GM13976 (cell line): ENCODE measurements at regions not wholly inside any gene's neighbourhood (a gene's known extent, or its start where the extent isn't known, plus 50 kb on each side); places are given as distances from the start of the nearest gene placed in this dataset.

Source experiments
- DNase-seq: peaks from one replicate; pipeline ENCODE4 v3.0.0; 2012; ENCODE audit warnings: low spot score
- in situ Hi-C: fragments of 300-500 bp; cut with MboI; formaldehyde crosslinking; loops from one replicate; pipeline ENCODE4 v1.12.0; 2022; ENCODE audit warnings: low sequenced_read_pairs, mixed read lengths, inconsistent platforms; ENCODE audit not compliant: unreplicated experiment
- TF ChIP-seq, protein P1 (sequence below): IDR thresholded peaks from 2 replicates; pipeline ENCODE4 v1.5.1; 2012; ENCODE audit warnings: borderline replicate concordance, mild to moderate bottlenecking; ENCODE audit not compliant: insufficient read depth; ENCODE audit errors: extremely low read depth, missing control alignments, control extremely low read depth

GRCh38 chr3:193857996-193858395, 265.0 kb downstream of the OPA1 start:
- in situ Hi-C loops = no loop called here
- TF ChIP-seq, protein P1, sequence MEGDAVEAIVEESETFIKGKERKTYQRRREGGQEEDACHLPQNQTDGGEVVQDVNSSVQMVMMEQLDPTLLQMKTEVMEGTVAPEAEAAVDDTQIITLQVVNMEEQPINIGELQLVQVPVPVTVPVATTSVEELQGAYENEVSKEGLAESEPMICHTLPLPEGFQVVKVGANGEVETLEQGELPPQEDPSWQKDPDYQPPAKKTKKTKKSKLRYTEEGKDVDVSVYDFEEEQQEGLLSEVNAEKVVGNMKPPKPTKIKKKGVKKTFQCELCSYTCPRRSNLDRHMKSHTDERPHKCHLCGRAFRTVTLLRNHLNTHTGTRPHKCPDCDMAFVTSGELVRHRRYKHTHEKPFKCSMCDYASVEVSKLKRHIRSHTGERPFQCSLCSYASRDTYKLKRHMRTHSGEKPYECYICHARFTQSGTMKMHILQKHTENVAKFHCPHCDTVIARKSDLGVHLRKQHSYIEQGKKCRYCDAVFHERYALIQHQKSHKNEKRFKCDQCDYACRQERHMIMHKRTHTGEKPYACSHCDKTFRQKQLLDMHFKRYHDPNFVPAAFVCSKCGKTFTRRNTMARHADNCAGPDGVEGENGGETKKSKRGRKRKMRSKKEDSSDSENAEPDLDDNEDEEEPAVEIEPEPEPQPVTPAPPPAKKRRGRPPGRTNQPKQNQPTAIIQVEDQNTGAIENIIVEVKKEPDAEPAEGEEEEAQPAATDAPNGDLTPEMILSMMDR = no peak
- DNase-seq = no peak

GRCh38 chr3:193859195-193859594, 266.2 kb downstream of the OPA1 start:
- in situ Hi-C loops = no loop called here
- no peak for DNase-seq
- TF ChIP-seq, protein P1 = no peak

DNA sequence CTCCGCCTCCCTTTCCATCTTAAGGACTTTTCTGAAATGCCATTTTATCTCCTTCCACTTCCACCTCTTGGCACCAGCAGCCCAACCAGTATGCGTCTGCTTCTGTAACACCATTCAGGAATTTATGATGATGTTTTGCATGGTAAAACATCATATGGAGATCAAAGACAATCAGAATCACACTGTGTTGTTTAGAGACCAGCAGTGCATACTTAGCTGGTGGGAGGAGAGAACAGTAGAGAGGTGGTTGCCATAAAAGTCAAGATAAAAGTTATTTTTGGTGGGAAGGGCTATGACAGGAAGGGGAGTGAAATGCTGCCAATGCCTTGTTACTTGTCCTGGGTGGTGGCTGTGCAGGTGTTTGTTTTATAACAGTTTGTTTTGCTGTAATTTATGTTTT, 268.0 kb downstream of the OPA1 start:
- TF ChIP-seq, protein P1 = no peak
- in situ Hi-C loops = no loop called here
- no peak for DNase-seq

- TF ChIP-seq, protein P1 = no peak
- in situ Hi-C loops = no loop called here
- DNase-seq = no peak
Measured at GRCh38 chr3:193862843-193863242, 269.8 kb downstream of the OPA1 start.

DNA sequence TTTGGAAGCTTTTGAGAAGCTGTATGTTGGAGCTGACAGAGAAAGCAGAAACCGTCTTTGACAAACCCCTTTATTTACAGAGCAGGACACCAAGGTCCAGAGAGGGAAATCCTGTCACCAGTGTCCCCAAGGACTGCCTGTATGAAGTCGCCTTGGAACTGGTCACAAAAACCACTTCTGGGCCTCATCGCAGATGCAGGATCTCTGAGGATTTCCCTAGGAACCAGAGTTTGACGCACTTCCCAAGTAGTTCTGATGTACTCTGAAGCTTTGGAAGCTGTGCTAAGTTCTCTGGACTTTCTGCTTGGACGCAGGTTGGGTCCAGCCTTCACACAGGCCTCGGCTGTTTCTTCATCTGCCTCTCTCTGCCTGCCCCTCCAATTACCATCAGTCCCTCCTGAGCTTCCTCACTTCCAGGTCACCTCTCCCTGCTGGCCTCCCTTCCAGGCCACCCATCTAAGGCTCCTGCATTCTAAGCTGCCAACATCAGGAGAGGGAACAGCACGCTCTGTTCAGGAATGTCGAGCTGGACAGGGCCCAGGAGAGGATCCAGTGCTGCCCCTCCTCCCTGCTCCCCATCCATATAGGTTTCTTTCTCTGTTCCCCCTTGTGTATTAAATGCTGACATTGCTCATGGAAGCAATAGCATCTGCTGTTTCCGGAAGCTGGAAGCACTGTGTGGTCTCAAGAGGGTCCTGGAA, 270.8 kb downstream of the OPA1 start:
- in situ Hi-C loops = no loop called here
- TF ChIP-seq, protein P1 = no peak
- no peak for DNase-seq

- peak; percentile 74 for DNase-seq
- TF ChIP-seq, protein P1 = no peak
- in situ Hi-C loops = no loop called here
Measured at GRCh38 chr3:193865339-193865738, 270.6 kb upstream of the HES1 start.
